Gastrocnemius medialis (tissue), 4 donors: ENCODE measurements at regions not wholly inside any gene's neighbourhood (a gene's known extent, or its start where the extent isn't known, plus 50 kb on each side); places are given as distances from the start of the nearest gene placed in this dataset.
"Not testable (repeated sequence)": the region's sequence is repeated elsewhere in the genome, so short reads cannot be mapped to it uniquely, and the experiment has no call there.

Experiments
- ATAC-seq, 2 donors: fragments of 150-250 bp; one replicate each; pipeline ENCODE4 v1.9.1; 2016
- DNase-seq, 2 donors: peaks; one replicate each; pipeline ENCODE4 v3.0.0-alpha.2; 2019
- H3K27ac ChIP-seq, 4 donors: fragments of 200-600 bp; sonication (generic); 1 replicate in 1 of 4; 2 replicates in 3 of 4; pipeline ENCODE4 v1.5.1; 2016 to 2018; ENCODE audit warnings: mild to moderate bottlenecking in 2 of 4, moderate library complexity in 1 of 4
- H3K27me3 ChIP-seq, 3 donors: fragments of 200-600 bp; sonication (generic) in 2 of 3; 1 replicate in 1 of 3; 2 replicates in 2 of 3; pipeline versions ENCODE4 v1.5.1 to v1.6.0; 2016 to 2019; ENCODE audit warnings: mild to moderate bottlenecking in 1 of 3, moderate library complexity in 1 of 3
- H3K36me3 ChIP-seq, 2 donors: fragments of 200-600 bp; sonication (generic) in 1 of 2; one replicate each; pipeline ENCODE4 v1.5.1; 2017 to 2018
- H3K4me1 ChIP-seq, 2 donors: fragments of 200-600 bp; sonication (generic) in 1 of 2; one replicate each; pipeline ENCODE4 v1.5.1; 2016 to 2017; ENCODE audit warnings: mild to moderate bottlenecking in 2 of 2
- H3K4me3 ChIP-seq, 4 donors: fragments of 200-600 bp; sonication (generic) in 3 of 4; 1 replicate in 1 of 4; 2 replicates in 3 of 4; pipeline ENCODE4 v1.5.1; 2016 to 2019; ENCODE audit warnings: mild to moderate bottlenecking in 2 of 4
- H3K9me3 ChIP-seq, 3 donors: fragments of 200-600 bp; sonication (generic) in 2 of 3; 1 replicate in 1 of 3; 2 replicates in 2 of 3; pipeline ENCODE4 v1.5.1; 2016 to 2019
- POLR2A ChIP-seq, 2 donors: fragments of 450-650 bp; IDR thresholded peaks; one replicate each; pipeline ENCODE4 v1.6.1; 2017; ENCODE audit warnings: antibody characterized with exemption in 2 of 2, mild to moderate bottlenecking in 2 of 2, moderate library complexity in 2 of 2
- in situ Hi-C, 4 donors: fragments of 200-750 bp; cut with MboI; loops; one replicate each; pipeline versions ENCODE4 v1.15.0 to v1.8.0; 2017; ENCODE audit warnings: low sequenced_read_pairs in 4 of 4
- intact Hi-C: fragments of 100-400 bp; cut with DNase I; formaldehyde crosslinking; loops from one replicate; pipeline ENCODE4 v1.15.1; 2023; ENCODE audit warnings: low total_unique reads
- TF ChIP-seq, protein P1 (sequence below), 5 experiments: fragments of 450-650 bp in 3 of 5; fragments of 200-600 bp in 2 of 5; sonication (generic) in 2 of 5; IDR thresholded peaks in 4 of 5; conservative IDR thresholded peaks in 1 of 5; 1 replicate in 4 of 5; 2 replicates in 1 of 5; pipeline ENCODE4 v1.5.1; 2016 to 2019; ENCODE audit warnings: antibody characterized with exemption in 5 of 5, mild to moderate bottlenecking in 3 of 5, moderate library complexity in 3 of 5

GRCh38 chr2:144759746-144760145, 239.8 kb upstream of the ZEB2 start:
- intact Hi-C loops (no loop called here), in situ Hi-C loops (no loop called here)
- Histone ChIP-seq H3K4me1 (no peaks in the 10 kb centered on the region), H3K27ac (no peak overlapping the region), H3K27me3 (no peaks in the 10 kb centered on the region), H3K36me3 (no peaks in the 10 kb centered on the region), H3K9me3 (no peaks in the 10 kb centered on the region), H3K4me3 (no peak overlapping the region)
- ATAC-seq, result no peak
- TF ChIP-seq, protein P1, sequence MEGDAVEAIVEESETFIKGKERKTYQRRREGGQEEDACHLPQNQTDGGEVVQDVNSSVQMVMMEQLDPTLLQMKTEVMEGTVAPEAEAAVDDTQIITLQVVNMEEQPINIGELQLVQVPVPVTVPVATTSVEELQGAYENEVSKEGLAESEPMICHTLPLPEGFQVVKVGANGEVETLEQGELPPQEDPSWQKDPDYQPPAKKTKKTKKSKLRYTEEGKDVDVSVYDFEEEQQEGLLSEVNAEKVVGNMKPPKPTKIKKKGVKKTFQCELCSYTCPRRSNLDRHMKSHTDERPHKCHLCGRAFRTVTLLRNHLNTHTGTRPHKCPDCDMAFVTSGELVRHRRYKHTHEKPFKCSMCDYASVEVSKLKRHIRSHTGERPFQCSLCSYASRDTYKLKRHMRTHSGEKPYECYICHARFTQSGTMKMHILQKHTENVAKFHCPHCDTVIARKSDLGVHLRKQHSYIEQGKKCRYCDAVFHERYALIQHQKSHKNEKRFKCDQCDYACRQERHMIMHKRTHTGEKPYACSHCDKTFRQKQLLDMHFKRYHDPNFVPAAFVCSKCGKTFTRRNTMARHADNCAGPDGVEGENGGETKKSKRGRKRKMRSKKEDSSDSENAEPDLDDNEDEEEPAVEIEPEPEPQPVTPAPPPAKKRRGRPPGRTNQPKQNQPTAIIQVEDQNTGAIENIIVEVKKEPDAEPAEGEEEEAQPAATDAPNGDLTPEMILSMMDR (IDR thresholded peaks at IDR 0.05 in 4 of 5, conservative IDR thresholded peaks at IDR 0.05 in 1 of 5), result no peak
- TF ChIP-seq POLR2A (IDR thresholded peaks at IDR 0.05), result no peak
- no peak for DNase-seq

DNA sequence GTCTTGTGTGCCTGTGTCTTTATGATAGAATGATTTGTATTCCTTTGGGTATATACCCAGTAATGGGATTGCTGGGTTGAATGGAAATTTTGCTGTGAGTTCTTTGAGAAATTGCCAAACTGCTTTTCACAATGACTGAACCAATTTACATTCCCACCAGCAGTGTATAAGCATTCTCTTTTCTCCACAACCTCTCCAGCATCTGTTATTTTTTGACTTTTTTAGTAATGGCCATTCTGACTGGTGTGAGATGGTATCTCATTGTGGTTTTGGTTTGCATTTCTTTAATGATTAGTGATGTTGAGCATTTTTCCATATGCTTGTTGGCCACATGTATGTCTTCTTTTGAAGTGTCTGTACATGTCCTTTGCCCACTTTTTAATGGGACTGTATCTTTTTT, 238.3 kb upstream of the ZEB2 start:
- in situ Hi-C loops, ATAC-seq, H3K4me3 ChIP-seq, H3K9me3 ChIP-seq, DNase-seq, H3K27ac ChIP-seq, H3K36me3 ChIP-seq, H3K4me1 ChIP-seq, intact Hi-C loops, H3K27me3 ChIP-seq: not testable (repeated sequence)

DNA sequence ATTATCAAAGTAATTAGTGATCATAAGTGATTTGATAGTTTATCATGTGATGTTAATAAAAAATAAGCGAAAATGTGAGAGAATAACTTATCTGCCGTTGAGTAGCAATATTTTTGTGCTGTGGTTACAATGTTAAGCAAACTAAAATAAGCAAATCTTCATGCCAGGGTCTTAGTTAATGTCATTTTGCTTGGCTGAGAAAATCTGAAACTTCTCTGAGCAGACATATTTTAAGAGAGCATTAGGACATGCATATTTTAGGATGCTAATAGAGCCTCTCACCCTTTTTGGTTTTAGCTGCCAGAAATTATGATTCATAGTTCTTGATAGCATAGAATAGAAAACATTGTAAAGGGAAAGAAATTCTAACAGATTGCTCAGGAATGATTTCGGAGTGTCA, 233.5 kb upstream of the ZEB2 start:
- ATAC-seq (no peak), DNase-seq (no peak)
- in situ Hi-C loops, result no loop called here
- Histone ChIP-seq H3K36me3 (no peaks in the 10 kb centered on the region), H3K27me3 (no peaks in the 10 kb centered on the region), H3K9me3 (peaks cover 0 to under 1% (median 0%) of the 10 kb centered on the region in 3 donors), H3K27ac (no peak overlapping the region), H3K4me3 (no peak overlapping the region), H3K4me1 (no peaks in the 10 kb centered on the region)
- intact Hi-C loops, result no loop called here
- TF ChIP-seq POLR2A (IDR thresholded peaks at IDR 0.05), result no peak
- TF ChIP-seq, protein P1 (IDR thresholded peaks at IDR 0.05 in 4 of 5, conservative IDR thresholded peaks at IDR 0.05 in 1 of 5), result no peak

GRCh38 chr2:144751142-144751905, 231.4 kb upstream of the ZEB2 start:
- in situ Hi-C loops (no loop called here), intact Hi-C loops (no loop called here)
- Histone ChIP-seq H3K4me1 (no peaks in the 10 kb centered on the region), H3K9me3 (peaks cover 0 to 8% (median 0%) of the 10 kb centered on the region in 3 donors), H3K27ac (no peak overlapping the region), H3K36me3 (no peaks in the 10 kb centered on the region), H3K4me3 (no peak overlapping the region), H3K27me3 (no peaks in the 10 kb centered on the region)
- DNase-seq, result no peak
- TF ChIP-seq POLR2A (IDR thresholded peaks at IDR 0.05), result no peak
- TF ChIP-seq, protein P1 (IDR thresholded peaks at IDR 0.05 in 4 of 5, conservative IDR thresholded peaks at IDR 0.05 in 1 of 5), result no peak
- ATAC-seq, result no peak

GRCh38 chr2:144749188-144749587, 229.3 kb upstream of the ZEB2 start:
- H3K9me3 ChIP-seq, result peaks cover 0 to 8% (median 0%) of the 10 kb centered on the region in 3 donors

More at GRCh38 chr2:144749188-144749587, 229.3 kb upstream of the ZEB2 start:
- no peak overlapping the region for H3K27ac ChIP-seq
- H3K4me1 ChIP-seq, result no peaks in the 10 kb centered on the region
- intact Hi-C loops (no loop called here), in situ Hi-C loops (no loop called here)
- TF ChIP-seq, protein P1 (IDR thresholded peaks at IDR 0.05 in 4 of 5, conservative IDR thresholded peaks at IDR 0.05 in 1 of 5), result no peak
- TF ChIP-seq POLR2A (IDR thresholded peaks at IDR 0.05), result no peak
- no peaks in the 10 kb centered on the region for H3K27me3 ChIP-seq
- H3K36me3 ChIP-seq, result no peaks in the 10 kb centered on the region
- no peak overlapping the region for H3K4me3 ChIP-seq
- ATAC-seq (no peak), DNase-seq (no peak)
